IMR-90 (cell line): ENCODE measurements at regions not wholly inside any gene's neighbourhood (a gene's known extent, or its start where the extent isn't known, plus 50 kb on each side); places are given as distances from the start of the nearest gene placed in this dataset.

Experiments
- ATAC-seq: fragments of 200-7000 bp; cut with Tn5 transposase; 2 replicates; pipeline ENCODE4 v1.9.1; 2020; ENCODE audit warnings: low read depth, mild to moderate bottlenecking, moderate library complexity
- BruUV-seq: library from RNA; stranded (reverse); fragments of 400-500 nt; replicated peaks from 2 replicates; lab custom pipeline; 2021; lab: Mats Ljungman, UMichigan
- CTCF ChIA-PET: fragments of 300-600 bp; formaldehyde crosslinking; extraction: SDS; loops from one replicate; lab custom pipeline; 2021; ENCODE audit warnings: antibody characterized with exemption; lab: Yijun Ruan, JAX
- POLR2A ChIA-PET: fragments of 300-600 bp; sonication (Branson Sonifier 250); formaldehyde crosslinking; loops from one replicate; lab custom pipeline; 2022; ENCODE audit warnings: antibody characterized with exemption; ENCODE audit not compliant: unreplicated experiment; lab: Charles Lee
- DNase-seq: peaks from one replicate; pipeline ENCODE4 v3.0.0; 2013
- H2AFZ ChIP-seq: replicated peaks from 2 replicates; pipeline ENCODE3; 2013; ENCODE audit warnings: low read length, mild to moderate bottlenecking; ENCODE audit not compliant: poor library complexity
- H2AK5ac ChIP-seq: 2 replicates; pipeline ENCODE4 v1.6.1; 2013; ENCODE audit warnings: low read depth, low read length, inconsistent platforms
- H2AK9ac ChIP-seq: replicated peaks from 2 replicates; pipeline ENCODE3; 2013; ENCODE audit warnings: mild to moderate bottlenecking, low read depth, low read length, moderate library complexity; ENCODE audit not compliant: poor library complexity
- H2BK120ac ChIP-seq: 2 replicates; pipeline ENCODE4 v1.6.1; 2013; ENCODE audit warnings: low read depth, low read length, inconsistent platforms
- H2BK15ac ChIP-seq: 3 replicates; pipeline ENCODE4 v1.6.1; 2013; ENCODE audit warnings: low read depth, low read length, inconsistent platforms
- H2BK20ac ChIP-seq: 2 replicates; pipeline ENCODE4 v1.6.1; 2013; ENCODE audit warnings: low read depth, mild to moderate bottlenecking, inconsistent platforms, low read length, moderate library complexity
- H2BK5ac ChIP-seq: 2 replicates; pipeline ENCODE4 v1.6.1; 2013; ENCODE audit warnings: mild to moderate bottlenecking, low read depth, low read length, inconsistent platforms; ENCODE audit not compliant: poor library complexity, severe bottlenecking
- H3K14ac ChIP-seq: replicated peaks from 2 replicates; pipeline ENCODE4 v1.6.1; 2013; ENCODE audit warnings: low read depth, low read length, inconsistent platforms
- H3K18ac ChIP-seq: 2 replicates; pipeline ENCODE4 v1.6.1; 2013; ENCODE audit warnings: low read depth, low read length, control low read depth
- H3K23ac ChIP-seq: 2 replicates; pipeline ENCODE4 v1.6.1; 2013; ENCODE audit warnings: low read depth, low read length, inconsistent platforms
- H3K27ac ChIP-seq: 2 replicates; pipeline ENCODE4 v1.5.1; 2013; ENCODE audit warnings: mild to moderate bottlenecking, control low read depth, low read length; ENCODE audit not compliant: insufficient read depth
- H3K27me3 ChIP-seq: 2 replicates; pipeline ENCODE4 v1.6.1; 2013; ENCODE audit warnings: low read length; ENCODE audit not compliant: control insufficient read depth, insufficient read depth
- H3K36me3 ChIP-seq: 2 replicates; pipeline ENCODE4 v1.6.1; 2013; ENCODE audit warnings: low read length, mixed read lengths; ENCODE audit not compliant: control insufficient read depth, insufficient read depth
- H3K4ac ChIP-seq: 2 replicates; pipeline ENCODE4 v1.6.1; 2013; ENCODE audit warnings: low read depth, low read length, inconsistent platforms
- H3K4me1 ChIP-seq: 2 replicates; pipeline ENCODE4 v1.6.1; 2013; ENCODE audit warnings: low read length, mixed read lengths; ENCODE audit not compliant: control insufficient read depth, insufficient read depth
- H3K4me2 ChIP-seq: 2 replicates; pipeline ENCODE4 v1.6.1; 2013; ENCODE audit warnings: low read depth, mild to moderate bottlenecking, control low read depth, low read length, moderate library complexity
- H3K4me3 ChIP-seq: 2 replicates; pipeline ENCODE4 v1.5.1; 2013; ENCODE audit warnings: low read depth, mild to moderate bottlenecking, control low read depth, low read length, moderate library complexity; ENCODE audit not compliant: insufficient read depth
- H3K56ac ChIP-seq: 2 replicates; pipeline ENCODE4 v1.6.1; 2013; ENCODE audit warnings: low read length, inconsistent platforms; ENCODE audit not compliant: insufficient read depth; ENCODE audit errors: extremely low read depth
- H3K79me1 ChIP-seq, 2 experiments: 2 replicates each; pipeline ENCODE4 v1.6.1; 2013; ENCODE audit warnings: low read length in 2 of 2, inconsistent platforms in 1 of 2, low read depth in 1 of 2
- H3K9ac ChIP-seq: 2 replicates; pipeline ENCODE4 v1.6.1; 2013; ENCODE audit warnings: low read depth, low read length, control low read depth
- H3K9me1 ChIP-seq: 2 replicates; pipeline ENCODE4 v1.6.1; 2013; ENCODE audit warnings: low read length, inconsistent platforms; ENCODE audit not compliant: insufficient read depth
- H3K9me3 ChIP-seq: 2 replicates; pipeline ENCODE4 v1.6.1; 2013; ENCODE audit warnings: low read length; ENCODE audit not compliant: control insufficient read depth, insufficient read depth
- H4K20me1 ChIP-seq: 2 replicates; pipeline ENCODE4 v1.6.1; 2013; ENCODE audit warnings: low read length, inconsistent platforms; ENCODE audit not compliant: insufficient read depth
- H4K5ac ChIP-seq: 2 replicates; pipeline ENCODE4 v1.6.1; 2013; ENCODE audit warnings: mild to moderate bottlenecking, low read depth, low read length, control low read depth
- H4K8ac ChIP-seq, 2 experiments: 2 replicates each; pipeline ENCODE4 v1.6.1; 2013; ENCODE audit warnings: low read depth in 2 of 2, low read length in 2 of 2, control low read depth in 1 of 2, inconsistent platforms in 1 of 2
- H4K91ac ChIP-seq: 2 replicates; pipeline ENCODE4 v1.6.1; 2013; ENCODE audit warnings: low read depth, low read length, inconsistent platforms; ENCODE audit not compliant: insufficient read depth
- CTCF ChIP-seq: conservative IDR thresholded peaks from 2 replicates; pipeline ENCODE4 v1.5.1; 2012; ENCODE audit warnings: mild to moderate bottlenecking, low read depth, low read length, improper control_type of control experiment
- POLR2A ChIP-seq: IDR thresholded peaks from 2 replicates; pipeline ENCODE4 v1.6.1; 2012; ENCODE audit warnings: mild to moderate bottlenecking, low read depth, low read length
- WGBS, 2 experiments: methylation state at CpG; one replicate each; pipeline versions ENCODE4 v1.1.5 to v1.1.7; 2013; ENCODE audit warnings: missing lambda C conversion rate in 2 of 2; ENCODE audit not compliant: insufficient read length in 1 of 2; ENCODE audit errors: extremely low coverage in 2 of 2; 5-methylcytosine and 5-hydroxymethylcytosine counted together
- dilution Hi-C: fragments of 300-500 bp; cut with HindIII; formaldehyde crosslinking; loops from one replicate; pipeline ENCODE4 v1.14.3; 2018; ENCODE audit warnings: low sequenced_read_pairs; ENCODE audit not compliant: unreplicated experiment
- in situ Hi-C: fragments of 300-500 bp; cut with MboI; formaldehyde crosslinking; loops from 3 replicates; pipeline ENCODE4 v1.14.3; 2019; ENCODE audit warnings: low sequenced_read_pairs, inconsistent platforms, mixed read lengths
- intact Hi-C: fragments of 100-400 bp; cut with micrococcal nuclease; formaldehyde crosslinking; loops from 2 replicates; pipeline ENCODE4 v1.10.0; 2022

- Histone ChIP-seq H3K4ac (no peak overlapping the region), H3K36me3 (no peaks in the 10 kb centered on the region), H2BK20ac (no peak overlapping the region), H2AK5ac (no peak overlapping the region), H4K8ac (no peak overlapping the region), H3K4me3 (no peak overlapping the region), H2BK120ac (no peak overlapping the region), H3K18ac (no peak overlapping the region), H3K9me1 (no peaks in the 10 kb centered on the region), H3K9ac (no peak overlapping the region), H3K56ac (no peak overlapping the region), H3K27me3 (no peaks in the 10 kb centered on the region), H4K91ac (no peak overlapping the region), H2BK15ac (no peak overlapping the region), H3K79me1 (no peaks in the 10 kb centered on the region), H2BK5ac (no peak overlapping the region), H4K5ac (no peak overlapping the region), H3K4me2 (no peak overlapping the region), H3K4me1 (no peaks in the 10 kb centered on the region), H3K14ac (no peak overlapping the region), H3K23ac (no peak overlapping the region), H2AK9ac (no peak overlapping the region), H3K9me3 (0 out of 2 replicates have a peak, but pooled peaks cover 4% of the 10 kb centered on the region), H2AFZ (no peak overlapping the region), H4K20me1 (no peaks in the 10 kb centered on the region), H3K27ac (no peak overlapping the region)
- TF ChIP-seq CTCF = no peak
- no peak for TF ChIP-seq POLR2A
- DNase-seq (no peak), ATAC-seq (no peak)
- dilution Hi-C loops (no loop called here), in situ Hi-C loops (no loop called here), intact Hi-C loops (no loop called here)
- ChIA-PET POLR2A (no interaction called here), CTCF (no interaction called here)
- no CpG with 5 or more reads among the region's 1 CpG for WGBS, 2 experiments
- BruUV-seq = no TSS peak
Measured at GRCh38 chr3:163481738-163482137, 1596.6 kb downstream of the SI start.
